ENCODE measurements at regions not wholly inside any gene's neighbourhood (a gene's known extent, or its start where the extent isn't known, plus 50 kb on each side); places are given as distances from the start of the nearest gene placed in this dataset.
"Not testable (repeated sequence)": the region's sequence is repeated elsewhere in the genome, so short reads cannot be mapped to it uniquely, and the experiment has no call there.

GRCh38 chr7:97439637-97440214 is 292.2 kb upstream of the TAC1 start:
- TF ChIP-seq ZFX (IDR thresholded peaks at IDR 0.05; ENCODE audit: borderline replicate concordance), result no peak
- TF ChIP-seq, protein P1, sequence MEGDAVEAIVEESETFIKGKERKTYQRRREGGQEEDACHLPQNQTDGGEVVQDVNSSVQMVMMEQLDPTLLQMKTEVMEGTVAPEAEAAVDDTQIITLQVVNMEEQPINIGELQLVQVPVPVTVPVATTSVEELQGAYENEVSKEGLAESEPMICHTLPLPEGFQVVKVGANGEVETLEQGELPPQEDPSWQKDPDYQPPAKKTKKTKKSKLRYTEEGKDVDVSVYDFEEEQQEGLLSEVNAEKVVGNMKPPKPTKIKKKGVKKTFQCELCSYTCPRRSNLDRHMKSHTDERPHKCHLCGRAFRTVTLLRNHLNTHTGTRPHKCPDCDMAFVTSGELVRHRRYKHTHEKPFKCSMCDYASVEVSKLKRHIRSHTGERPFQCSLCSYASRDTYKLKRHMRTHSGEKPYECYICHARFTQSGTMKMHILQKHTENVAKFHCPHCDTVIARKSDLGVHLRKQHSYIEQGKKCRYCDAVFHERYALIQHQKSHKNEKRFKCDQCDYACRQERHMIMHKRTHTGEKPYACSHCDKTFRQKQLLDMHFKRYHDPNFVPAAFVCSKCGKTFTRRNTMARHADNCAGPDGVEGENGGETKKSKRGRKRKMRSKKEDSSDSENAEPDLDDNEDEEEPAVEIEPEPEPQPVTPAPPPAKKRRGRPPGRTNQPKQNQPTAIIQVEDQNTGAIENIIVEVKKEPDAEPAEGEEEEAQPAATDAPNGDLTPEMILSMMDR (IDR thresholded peaks at IDR 0.05), result no peak
- H3K27ac ChIP-seq, result no peak overlapping the region

DNA sequence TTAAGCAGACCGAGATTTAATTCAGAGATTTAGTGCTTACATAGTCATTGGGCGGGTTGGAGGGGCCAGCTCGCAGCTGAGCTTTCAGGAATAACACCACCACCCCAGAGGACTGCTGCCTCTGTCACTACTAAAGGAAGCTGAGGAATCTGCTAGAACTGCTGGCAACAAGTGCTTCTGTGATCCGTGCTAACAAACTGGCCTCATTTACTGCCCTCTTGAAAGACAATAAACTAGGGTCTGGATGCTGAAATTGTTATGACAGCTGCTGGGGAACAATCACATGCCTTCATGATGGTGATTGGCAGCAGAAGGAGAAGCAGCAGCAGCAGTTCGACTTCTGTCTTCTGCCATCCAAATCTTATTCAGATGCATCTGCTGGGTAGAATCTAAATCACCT is 285.5 kb upstream of the TAC1 start:
- TF ChIP-seq ZFX (IDR thresholded peaks at IDR 0.05; ENCODE audit: borderline replicate concordance), result no peak
- TF ChIP-seq, protein P1 (IDR thresholded peaks at IDR 0.05), result no peak
- no peak overlapping the region for H3K27ac ChIP-seq

DNA sequence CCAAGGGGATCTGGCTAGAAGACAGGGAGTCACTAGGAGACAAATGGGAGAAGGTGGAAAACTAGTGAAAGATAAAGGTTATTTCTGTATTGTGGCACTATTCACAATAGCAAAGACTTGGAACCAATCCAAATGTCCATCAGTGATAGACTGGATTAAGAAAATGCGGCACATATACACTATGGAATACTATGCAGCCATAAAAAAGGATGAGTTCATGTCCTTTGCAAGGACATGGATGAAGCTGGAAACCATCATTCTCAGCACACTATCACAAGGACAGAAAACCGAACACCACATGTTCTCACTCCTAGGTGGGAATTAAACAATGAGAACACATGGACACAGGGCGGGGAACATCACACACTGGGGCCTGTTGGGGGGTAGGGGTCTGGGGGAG is 282.4 kb upstream of the TAC1 start:
- not testable (repeated sequence) for H3K27ac ChIP-seq

DNA sequence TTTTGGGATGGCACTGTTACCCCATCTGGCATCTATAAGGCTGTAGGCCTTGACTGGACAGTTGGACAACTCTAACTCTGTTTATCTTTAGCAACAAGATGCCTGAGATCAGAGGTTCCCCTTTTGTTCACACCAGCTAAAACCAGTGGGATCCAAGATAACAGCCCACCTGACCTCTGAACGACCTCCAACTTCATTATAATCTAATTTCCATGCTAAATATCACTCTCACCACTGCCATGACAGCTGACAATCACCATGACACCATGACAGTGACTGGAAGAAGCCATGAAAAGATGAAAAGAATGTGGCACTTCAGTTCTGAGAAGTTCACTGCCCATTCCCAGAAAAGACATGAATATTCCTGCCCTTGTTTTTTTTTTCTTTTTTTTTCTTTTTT is 281.4 kb upstream of the TAC1 start:
- no peak for TF ChIP-seq ZFX (IDR thresholded peaks at IDR 0.05; ENCODE audit: borderline replicate concordance)
- TF ChIP-seq, protein P1 (IDR thresholded peaks at IDR 0.05), result no peak
- H3K27ac ChIP-seq, result no peak overlapping the region

DNA sequence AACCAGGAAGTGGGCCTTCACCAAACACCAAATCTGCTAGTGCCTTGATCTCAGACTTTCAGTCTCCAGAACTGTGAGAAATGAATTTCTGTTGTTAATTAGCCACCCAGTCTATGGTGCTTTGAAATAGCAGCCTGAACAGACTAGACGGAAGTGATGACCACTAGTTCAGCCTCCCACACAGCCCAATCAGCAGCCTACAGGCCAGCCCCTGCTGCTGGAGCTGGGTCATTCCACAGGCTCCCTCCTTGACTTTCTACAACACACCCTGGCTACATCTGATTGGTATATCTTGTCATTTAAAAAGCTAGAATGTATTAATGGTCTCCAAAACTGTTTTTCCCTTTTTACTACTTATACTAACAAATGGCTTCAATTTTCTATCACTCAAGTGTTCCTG is 277.2 kb upstream of the TAC1 start:
- no peak for TF ChIP-seq ZFX (IDR thresholded peaks at IDR 0.05; ENCODE audit: borderline replicate concordance)
- TF ChIP-seq, protein P1 (IDR thresholded peaks at IDR 0.05), result no peak

DNA sequence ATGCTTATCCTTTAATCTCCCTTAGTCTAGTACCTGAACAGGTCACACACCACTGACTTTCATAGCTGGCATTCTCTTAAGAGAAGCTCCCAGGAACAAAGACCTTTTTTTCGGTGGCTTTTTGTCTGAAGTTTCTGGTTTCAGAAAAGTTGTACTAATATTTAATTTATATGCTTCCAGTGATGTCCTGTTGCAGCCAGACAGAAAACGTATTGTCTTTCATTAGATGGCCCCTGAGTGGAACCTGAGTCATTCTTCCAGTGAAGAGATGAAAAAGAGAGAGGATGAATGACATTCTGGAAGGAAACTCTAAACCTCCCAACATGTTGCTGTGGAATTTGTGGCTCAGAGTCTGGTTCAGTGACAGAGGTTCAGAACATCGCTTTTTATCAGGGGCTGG is 274.8 kb upstream of the TAC1 start:
- H3K27ac ChIP-seq, result no peak overlapping the region
- no peak for TF ChIP-seq ZFX (IDR thresholded peaks at IDR 0.05; ENCODE audit: borderline replicate concordance)
- TF ChIP-seq, protein P1 (IDR thresholded peaks at IDR 0.05), result no peak

More for the DNA sequence above, 277.2 kb upstream of the TAC1 start:
- no peak overlapping the region for H3K27ac ChIP-seq

DNA sequence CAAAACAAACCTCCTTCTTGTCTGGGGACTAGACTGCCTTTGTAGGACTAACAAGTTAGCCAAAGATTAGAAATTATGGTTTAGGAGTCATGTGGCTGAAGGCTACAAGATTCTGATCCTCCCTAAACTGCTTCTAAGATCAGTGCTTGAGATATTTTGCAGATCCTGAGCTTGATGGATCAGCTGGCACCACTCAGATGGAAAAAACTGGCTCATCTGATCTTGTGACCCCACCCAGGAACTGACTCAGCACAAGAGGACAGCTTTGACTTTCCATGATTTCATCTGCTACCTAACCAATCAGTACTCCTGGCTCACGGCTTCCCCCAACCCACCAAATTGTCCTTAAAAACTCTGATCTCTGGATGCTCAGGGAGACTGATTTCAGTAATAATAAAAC is 271.5 kb upstream of the TAC1 start:
- TF ChIP-seq ZFX (IDR thresholded peaks at IDR 0.05; ENCODE audit: borderline replicate concordance), result no peak
- TF ChIP-seq, protein P1 (IDR thresholded peaks at IDR 0.05), result no peak
- no peak overlapping the region for H3K27ac ChIP-seq

- H3K27ac ChIP-seq, result no peak overlapping the region
- no peak for TF ChIP-seq ZFX (IDR thresholded peaks at IDR 0.05; ENCODE audit: borderline replicate concordance)
- TF ChIP-seq, protein P1 (IDR thresholded peaks at IDR 0.05), result no peak
These were observed 270.3 kb upstream of the TAC1 start for GRCh38 chr7:97461596-97461995.
